NCI-H526 (cell line): ENCODE measurements at regions not wholly inside any gene's neighbourhood (a gene's known extent, or its start where the extent isn't known, plus 50 kb on each side); places are given as distances from the start of the nearest gene placed in this dataset.

Experiments
- DNase-seq, 2 experiments: peaks; one replicate each; lab custom pipeline; 2025; lab: John Stamatoyannopoulos, UW

DNA sequence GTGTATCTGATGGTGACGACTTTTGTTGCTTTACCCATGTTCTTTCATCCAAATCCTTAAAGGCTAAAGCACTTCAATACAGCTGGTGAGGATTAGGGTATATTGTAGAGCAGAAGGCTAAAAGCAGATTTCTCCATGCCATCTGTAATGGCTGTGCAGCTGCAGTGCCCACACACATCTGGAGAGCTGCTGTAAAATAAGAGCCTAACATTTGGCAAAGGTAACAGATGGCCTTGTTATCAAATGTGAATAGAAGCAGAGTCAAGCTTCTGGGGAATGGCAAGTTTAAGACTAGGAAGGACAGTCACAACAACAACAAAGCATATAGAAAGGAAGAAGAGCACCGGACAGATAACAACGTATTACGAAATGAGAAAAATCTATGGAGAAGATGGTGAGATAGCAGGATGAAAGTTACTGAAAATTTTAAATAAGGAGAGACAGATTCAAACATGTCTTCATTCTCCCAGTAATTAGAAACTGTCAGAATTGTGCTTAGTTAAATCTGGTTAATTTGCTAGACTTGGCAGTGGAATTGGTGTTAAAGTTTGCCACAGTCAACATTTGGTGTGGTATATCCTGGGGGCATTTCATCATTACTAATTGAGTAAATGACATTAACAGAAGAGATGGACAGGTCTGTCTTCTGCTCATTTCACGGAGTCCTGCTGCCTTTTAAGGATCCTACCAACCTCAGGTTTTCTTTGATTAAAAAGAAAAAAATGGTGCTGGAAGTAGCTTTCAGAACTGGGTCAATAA, 1093.2 kb downstream of the ADGRL2 start:
- DNase-seq = no peak

GRCh38 chr1:82880506-82880905, 1079.8 kb downstream of the ADGRL2 start:
- no peak for DNase-seq

GRCh38 chr1:82879701-82880305, 1079.1 kb downstream of the ADGRL2 start:
- DNase-seq = no peak

DNA sequence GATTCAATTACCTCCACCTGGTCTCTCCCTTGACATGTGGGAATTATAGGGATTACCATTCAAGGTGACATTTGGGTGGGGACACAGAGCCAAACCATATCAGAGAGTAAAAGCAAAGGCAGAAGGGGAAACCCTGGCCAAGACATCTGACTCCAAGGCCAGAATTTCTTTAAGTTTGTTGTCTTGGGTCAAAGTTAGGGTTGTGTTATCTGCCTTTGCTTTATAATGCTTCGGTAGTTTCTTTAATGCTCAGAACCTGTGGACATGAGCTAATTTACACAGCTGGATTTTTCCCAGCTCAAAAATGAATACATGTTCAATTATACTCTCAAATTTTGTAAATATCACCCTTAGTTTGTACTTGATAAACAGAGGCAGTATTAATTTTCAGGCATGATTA, 1074.4 kb downstream of the ADGRL2 start:
- DNase-seq = no peak

GRCh38 chr1:82874041-82874440, 1073.3 kb downstream of the ADGRL2 start:
- DNase-seq = no peak

DNA sequence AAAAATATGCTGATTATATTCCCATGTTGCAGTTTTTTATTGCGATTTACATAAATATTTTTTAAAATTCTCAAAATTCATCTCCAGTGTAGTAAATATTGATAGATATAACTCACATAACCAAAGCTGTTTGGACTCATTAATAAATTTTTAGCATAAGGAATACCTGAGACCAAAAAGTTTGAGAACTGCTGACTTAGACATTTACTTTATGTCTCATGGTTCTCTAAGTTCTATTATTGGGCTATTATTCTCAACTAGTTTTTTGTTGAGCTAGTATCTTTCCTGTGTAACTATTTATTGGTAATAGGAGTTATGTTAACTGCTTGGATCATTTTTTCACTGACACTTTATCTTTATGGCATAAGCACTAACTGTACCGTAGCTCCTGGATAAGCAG, 1069.6 kb downstream of the ADGRL2 start:
- DNase-seq = no peak

GRCh38 chr1:82867781-82868180, 1067.0 kb downstream of the ADGRL2 start:
- no peak for DNase-seq

GRCh38 chr1:82861749-82862148, 1061.0 kb downstream of the ADGRL2 start:
- DNase-seq = no peak

DNA sequence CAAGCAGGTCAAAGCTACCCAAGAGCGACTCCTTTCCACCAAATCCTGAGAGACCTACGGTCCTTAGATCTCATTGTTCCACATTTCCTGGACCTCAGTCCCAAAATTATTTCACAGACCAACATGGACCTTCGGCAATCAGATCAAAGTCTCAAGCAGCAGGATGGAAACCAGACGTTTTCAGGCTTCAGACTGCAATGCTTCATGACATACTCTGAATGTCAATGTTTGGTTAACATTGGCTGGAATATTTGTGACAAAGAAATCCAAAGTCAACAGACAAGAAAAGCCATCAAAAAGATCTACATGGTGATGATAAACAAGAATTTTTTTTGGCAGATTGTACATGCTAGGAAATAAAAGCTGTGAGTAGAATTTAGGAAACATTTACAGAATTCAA, 1057.3 kb downstream of the ADGRL2 start:
- no peak for DNase-seq

GRCh38 chr1:82849460-82849859, 1048.7 kb downstream of the ADGRL2 start:
- DNase-seq = no peak

DNA sequence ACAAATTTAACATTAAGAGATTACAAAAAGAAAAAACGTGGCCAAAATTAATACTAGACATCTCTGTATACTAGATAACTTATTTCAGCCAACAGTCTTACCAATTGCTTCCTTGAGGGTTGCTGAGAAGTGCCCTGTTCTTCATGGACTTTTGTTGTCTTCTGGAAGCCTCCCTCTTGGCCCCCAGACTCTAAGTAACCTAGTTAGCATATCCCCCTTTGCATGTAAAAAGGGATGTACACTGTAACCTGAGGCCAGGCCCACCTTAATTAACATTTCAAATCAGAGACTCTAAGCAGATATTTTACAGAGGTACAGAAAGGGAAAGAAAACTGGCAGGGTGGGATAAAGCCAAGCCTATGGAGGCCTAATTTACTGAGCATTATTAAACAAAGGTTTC, 1047.3 kb downstream of the ADGRL2 start:
- DNase-seq = no peak

DNA sequence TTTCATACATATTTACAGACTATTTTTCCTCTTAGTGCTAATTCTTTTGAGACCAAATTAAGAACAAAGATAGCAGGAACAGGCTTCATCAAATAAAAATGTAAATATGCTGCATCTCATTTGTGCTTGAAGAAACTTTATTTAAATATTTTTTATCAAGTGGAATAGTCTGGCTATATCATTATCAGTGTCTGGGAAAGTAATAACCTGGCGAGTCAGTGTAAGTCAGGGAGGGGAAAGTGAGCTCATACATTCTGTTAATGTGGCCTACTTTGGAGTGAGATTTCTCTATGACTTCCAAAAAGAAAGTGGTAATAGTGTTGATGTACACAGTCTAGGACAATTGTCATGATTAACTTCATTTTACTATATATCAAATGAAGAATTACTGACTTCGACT, 1045.1 kb downstream of the ADGRL2 start:
- no peak for DNase-seq

DNA sequence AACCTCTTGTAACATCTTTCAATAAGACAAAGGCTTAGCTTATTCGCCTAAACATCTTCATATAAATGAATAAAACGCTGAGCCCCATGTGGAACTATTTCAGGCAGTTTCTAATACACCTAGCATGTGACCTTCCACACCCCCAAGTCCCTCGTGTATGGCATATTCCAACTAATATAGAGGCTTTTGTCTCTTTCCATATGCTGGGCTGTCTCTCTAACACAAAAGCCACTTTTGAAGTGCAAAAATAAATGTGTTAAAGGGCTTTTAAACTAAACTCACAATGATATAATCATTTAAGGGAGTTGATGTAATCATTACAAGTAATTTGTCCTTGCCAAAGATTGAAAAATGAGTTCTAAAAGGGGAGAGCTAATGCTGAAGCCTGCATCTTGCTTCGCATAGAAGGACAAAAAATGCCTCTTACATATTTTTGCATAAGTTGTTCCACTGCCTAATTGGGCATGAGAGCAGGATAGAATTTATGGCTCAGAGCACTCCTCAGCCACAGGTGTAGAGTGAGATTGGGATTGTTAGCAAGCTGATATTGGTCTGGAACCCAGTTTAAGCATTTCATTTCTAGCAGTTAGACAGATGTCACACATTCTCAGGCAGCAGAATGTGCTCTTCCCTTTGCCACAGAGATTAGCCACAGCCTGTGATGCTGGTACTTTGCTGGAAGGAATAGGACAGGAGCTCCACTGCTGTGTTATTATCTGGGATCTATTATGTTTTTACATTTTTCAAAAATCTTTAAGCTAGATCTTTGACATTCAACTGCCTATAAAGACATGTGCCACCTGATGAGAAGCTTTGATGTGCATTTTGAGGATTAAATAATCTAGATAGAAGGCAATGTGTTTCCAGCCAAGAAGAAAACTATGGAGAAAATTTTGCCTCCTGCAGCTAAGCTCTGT, 1044.4 kb downstream of the ADGRL2 start:
- DNase-seq = peak in 1 of 2 experiments; percentile 25

GRCh38 chr1:82844447-82844846, 1043.7 kb downstream of the ADGRL2 start:
- no peak for DNase-seq

GRCh38 chr1:82843876-82844275, 1043.1 kb downstream of the ADGRL2 start:
- no peak for DNase-seq

DNA sequence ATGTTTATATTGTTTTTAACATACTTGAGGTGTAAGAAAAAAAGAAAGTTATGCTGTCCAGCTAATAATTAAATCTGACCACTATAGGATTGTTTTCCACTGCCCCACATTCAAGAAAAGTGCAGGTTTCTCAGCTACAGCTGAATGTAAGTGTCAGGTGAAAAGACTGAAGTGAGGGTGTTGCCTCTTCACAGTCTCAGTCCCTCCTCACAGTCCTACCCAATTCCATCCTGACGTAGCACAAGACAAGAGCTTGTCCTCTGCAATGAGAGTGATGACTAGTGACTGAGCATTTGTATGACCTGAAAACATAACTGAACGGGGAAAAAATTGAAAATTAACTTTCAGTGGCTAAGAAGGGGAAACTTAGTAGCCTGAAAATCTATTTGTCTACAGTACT, 1039.5 kb downstream of the ADGRL2 start:
- DNase-seq = no peak

DNA sequence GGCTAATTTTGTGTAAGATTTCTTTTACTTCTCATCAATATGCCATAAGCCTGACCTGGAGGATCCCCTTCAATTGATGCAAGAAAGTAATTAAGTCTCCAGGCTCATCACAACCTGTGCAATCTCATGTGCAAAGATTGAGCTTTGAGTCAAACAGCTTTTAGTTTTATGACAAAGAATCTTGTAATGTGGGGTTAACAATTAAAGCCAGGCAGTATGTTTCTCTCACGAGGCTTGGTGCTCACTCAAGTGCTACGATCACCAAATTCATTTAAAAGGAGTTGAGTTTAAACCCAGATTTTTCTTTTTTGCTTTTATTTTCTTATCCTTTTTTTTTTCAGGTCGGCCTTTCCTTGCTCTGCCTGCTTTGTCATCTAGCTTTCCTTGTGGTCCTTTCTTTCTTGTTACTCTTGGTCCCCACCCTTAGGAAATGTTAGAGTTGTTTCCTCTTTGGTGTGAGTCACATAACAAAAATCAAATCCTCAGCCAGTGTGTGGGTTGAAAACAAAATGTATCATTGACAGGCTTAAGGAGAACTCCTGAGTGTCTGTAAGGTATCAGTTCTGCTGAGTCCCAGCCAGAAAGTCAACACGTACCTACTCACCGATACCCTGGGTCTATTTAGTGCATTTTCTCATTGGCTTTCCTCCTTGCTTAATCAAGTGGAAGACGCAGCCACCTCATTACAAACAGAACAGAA, 1037.2 kb downstream of the ADGRL2 start:
- DNase-seq = no peak

DNA sequence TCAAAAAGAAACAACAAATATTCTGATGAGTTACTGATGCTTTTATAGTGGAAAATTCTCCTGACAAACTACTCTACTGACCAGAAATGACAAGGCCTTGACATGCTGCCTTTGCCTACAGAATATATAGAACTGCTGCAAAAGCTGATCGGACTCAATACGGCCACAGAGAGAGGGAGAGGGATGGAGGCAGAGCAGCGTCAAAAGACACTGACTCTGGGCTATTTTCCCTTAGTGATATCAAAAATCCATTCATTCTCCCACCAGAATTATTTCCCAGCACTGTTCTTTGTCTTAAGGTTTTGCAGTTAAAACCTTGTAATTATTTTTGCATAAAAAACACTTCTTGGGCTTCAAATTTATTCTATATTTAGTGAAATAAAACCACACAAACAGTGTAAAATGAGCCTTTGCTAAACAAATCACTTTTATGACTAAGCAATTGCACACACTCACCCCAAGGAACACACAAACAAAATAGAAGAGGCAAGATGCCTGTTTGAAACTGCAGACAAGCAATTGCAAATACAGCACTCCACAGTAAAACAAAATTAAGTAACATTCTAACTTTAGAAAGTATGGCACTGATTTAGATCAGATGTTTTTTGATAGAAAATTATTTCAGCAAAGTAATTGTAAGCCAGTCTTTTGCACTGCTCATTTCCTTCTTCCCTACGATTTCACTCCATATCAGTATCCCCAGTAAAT, 1036.4 kb downstream of the ADGRL2 start:
- no peak for DNase-seq

- no peak for DNase-seq
Observed at GRCh38 chr1:82836213-82836972, 1035.7 kb downstream of the ADGRL2 start.

DNA sequence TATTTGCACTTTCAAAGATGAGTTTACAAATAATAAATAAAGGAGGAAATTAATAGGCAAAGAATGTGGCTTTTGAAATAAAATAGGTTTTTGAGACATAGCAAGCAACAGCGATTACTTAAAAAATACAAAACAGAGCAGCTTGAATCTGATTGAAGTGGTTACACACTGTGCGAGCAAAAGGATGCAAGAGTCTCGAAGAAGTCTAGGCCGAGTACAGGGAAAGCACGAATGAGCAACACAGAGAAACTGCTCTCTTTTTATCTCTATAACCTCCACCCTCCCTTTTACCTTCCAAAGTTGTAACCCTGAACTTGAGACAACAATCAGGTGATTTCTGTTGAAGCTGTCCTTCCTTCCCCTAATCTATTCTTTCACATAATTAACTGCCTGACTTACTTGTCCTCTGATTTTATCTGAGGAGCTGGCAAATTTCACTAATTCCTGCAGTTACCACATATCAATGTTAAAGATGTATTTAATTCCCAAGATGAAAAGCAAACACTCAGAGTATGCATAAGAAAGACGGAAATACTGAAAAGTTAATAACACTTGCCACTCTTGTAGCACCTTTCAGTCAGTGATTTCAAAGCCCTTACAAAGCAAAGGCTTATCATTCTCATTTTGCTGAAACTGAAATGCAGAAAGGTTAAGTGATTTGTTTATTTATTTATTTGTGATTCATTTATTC, 1030.1 kb downstream of the ADGRL2 start:
- DNase-seq = no peak
